ENCODE measurements at regions not wholly inside any gene's neighbourhood (a gene's known extent, or its start where the extent isn't known, plus 50 kb on each side); places are given as distances from the start of the nearest gene placed in this dataset.

- no peak for DNase-seq
These were observed 104.0 kb upstream of the SSBP2 start for GRCh38 chr5:81854915-81855314.

- DNase-seq: no peak
These were observed 103.6 kb upstream of the SSBP2 start for GRCh38 chr5:81854485-81854884.

GRCh38 chr5:81853030-81853357, 102.1 kb upstream of the SSBP2 start:
- no peak for DNase-seq

GRCh38 chr5:81852291-81853029, 101.6 kb upstream of the SSBP2 start:
- no peak for DNase-seq

GRCh38 chr5:81851481-81852178, 100.7 kb upstream of the SSBP2 start:
- peak; percentile 71 for DNase-seq

GRCh38 chr5:81850501-81851357, 99.8 kb upstream of the SSBP2 start:
- no peak for DNase-seq

GRCh38 chr5:81849770-81850367, 99.0 kb upstream of the SSBP2 start:
- no peak for DNase-seq

- DNase-seq: no peak
These were observed 97.5 kb upstream of the SSBP2 start for GRCh38 chr5:81848362-81848880.

GRCh38 chr5:81846301-81846700, 95.4 kb upstream of the SSBP2 start:
- no peak for DNase-seq

- DNase-seq: no peak
These were observed 92.9 kb upstream of the SSBP2 start for GRCh38 chr5:81843845-81844244.

GRCh38 chr5:81842795-81843398, 92.0 kb upstream of the SSBP2 start:
- no peak for DNase-seq

GRCh38 chr5:81839034-81839433, 88.1 kb upstream of the SSBP2 start:
- no peak for DNase-seq

GRCh38 chr5:81838307-81838906, 87.5 kb upstream of the SSBP2 start:
- DNase-seq: no peak

GRCh38 chr5:81837667-81838306, 86.9 kb upstream of the SSBP2 start:
- no peak for DNase-seq

GRCh38 chr5:81835814-81836367, 85.0 kb upstream of the SSBP2 start:
- no peak for DNase-seq

- DNase-seq: no peak
These were observed 83.2 kb upstream of the SSBP2 start for GRCh38 chr5:81834021-81834660.

- no peak for DNase-seq
These were observed 79.7 kb upstream of the SSBP2 start for GRCh38 chr5:81830596-81830995.

- DNase-seq: no peak
These were observed 78.3 kb upstream of the SSBP2 start for GRCh38 chr5:81829242-81829641.

- no peak for DNase-seq
These were observed 76.6 kb upstream of the SSBP2 start for GRCh38 chr5:81827500-81827899.

- DNase-seq: no peak
These were observed 75.2 kb upstream of the SSBP2 start for GRCh38 chr5:81826128-81826527.

GRCh38 chr5:81825237-81825636, 74.3 kb upstream of the SSBP2 start:
- no peak for DNase-seq

All from SIG-M5 (cell line).